NCI-H524 (cell line): ENCODE measurements at regions not wholly inside any gene's neighbourhood (a gene's known extent, or its start where the extent isn't known, plus 50 kb on each side); places are given as distances from the start of the nearest gene placed in this dataset.

Experiments used
- DNase-seq, 2 experiments: peaks; one replicate each; lab custom pipeline; 2025; lab: John Stamatoyannopoulos, UW

- no peak for DNase-seq
These were observed 607.4 kb downstream of the EFNB2 start for GRCh38 chr13:105928048-105928447.

DNA sequence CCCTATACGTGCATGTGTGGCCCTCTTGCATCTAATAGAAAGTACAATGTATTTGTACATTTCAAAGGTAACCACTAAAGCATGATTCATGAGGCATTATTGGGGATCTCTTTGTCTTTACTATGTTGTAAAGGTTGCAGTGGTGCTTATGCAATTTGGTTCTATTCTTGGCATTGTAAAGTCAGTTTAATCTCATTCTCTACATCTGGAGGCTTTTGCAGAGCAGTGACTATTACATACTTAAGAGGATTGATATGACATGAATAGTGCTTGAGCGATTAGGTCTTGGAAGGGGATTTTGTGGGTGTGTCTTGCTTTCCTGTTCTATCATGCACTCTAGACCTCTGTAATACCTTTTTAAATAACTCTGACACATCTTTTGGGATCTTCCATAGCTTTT lies 610.0 kb downstream of the EFNB2 start:
- peak; percentile 52 to 83 for DNase-seq

- no peak for DNase-seq
These were observed 613.8 kb downstream of the EFNB2 start for GRCh38 chr13:105921711-105922110.

GRCh38 chr13:105920370-105920769 lies 615.1 kb downstream of the EFNB2 start:
- peak in 1 of 2 experiments; percentile 6 for DNase-seq

- no peak for DNase-seq
These were observed 616.4 kb downstream of the EFNB2 start for GRCh38 chr13:105918842-105919741.

- DNase-seq: no peak
These were observed 620.2 kb downstream of the EFNB2 start for GRCh38 chr13:105915146-105915850.

- DNase-seq: no peak
These were observed 621.0 kb downstream of the EFNB2 start for GRCh38 chr13:105914291-105915036.

DNA sequence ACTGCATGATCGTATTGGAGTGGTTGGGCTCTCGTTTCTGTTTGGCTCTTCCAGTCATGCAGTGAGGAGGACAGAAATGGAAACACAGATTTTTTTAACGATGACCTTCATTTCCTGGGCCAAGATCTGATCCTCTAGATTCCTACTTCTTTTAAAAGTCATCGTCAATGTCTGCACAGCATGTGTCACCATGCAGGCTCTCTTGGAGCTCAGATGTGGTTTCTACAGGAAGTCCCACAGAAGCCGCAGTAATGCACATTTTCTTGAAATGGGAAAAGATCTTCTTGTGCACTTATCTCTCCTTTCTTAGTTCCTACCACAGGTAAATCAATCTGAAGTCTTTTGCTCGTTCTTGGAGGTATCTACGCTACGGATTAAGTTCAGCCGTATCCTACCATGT lies 626.9 kb downstream of the EFNB2 start:
- DNase-seq: no peak

DNA sequence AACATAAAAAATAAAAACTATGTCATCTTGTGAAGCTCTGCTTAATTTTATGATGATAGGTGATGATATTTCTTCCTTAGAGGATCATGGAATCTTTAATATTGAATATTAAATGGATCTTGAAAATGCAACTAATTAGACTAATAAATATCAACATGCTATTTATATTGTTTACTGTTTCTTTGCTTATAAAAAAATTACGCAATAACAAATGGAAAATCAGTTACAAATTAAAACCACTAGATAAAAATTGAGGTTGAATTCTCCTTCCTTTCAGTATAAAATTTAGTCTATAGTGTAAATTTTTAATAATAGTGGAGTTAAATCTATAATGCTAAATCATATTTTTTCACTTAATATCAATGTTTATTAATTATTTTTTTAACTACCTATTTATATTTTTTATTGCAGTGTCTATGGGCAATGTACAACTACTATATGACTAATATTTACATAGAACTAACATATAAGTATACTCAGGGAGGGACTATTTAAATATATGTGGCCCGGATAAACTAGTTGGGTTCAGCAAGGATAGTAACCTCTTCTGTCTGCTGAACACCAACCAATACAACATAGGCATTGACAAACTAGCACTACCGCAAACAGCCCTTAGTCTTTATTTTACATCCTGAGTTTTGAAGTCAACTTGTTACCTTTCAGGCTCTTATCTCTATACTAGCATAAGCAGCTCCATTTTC lies 628.0 kb downstream of the EFNB2 start:
- DNase-seq: no peak

DNA sequence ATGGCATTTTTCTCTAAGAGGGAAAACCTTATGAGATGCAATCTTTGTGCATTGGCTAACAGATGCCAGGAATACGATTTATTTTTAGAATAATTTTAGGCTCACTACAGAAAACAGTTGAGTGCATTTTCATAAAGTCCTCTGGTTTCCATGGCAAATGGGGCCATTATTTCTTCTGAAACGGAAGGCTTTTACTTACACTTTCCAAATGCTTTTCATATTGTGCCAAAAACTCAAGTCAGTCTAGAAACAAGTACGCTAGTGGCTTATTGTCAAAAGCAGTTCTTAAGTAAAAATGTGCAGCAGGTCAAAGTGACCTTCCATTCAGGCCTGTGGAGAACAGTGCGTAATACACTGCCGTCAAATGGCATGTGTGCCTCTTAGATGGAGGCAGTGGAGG lies 628.7 kb downstream of the EFNB2 start:
- DNase-seq: no peak

- no peak for DNase-seq
These were observed 631.3 kb downstream of the EFNB2 start for GRCh38 chr13:105904034-105904742.

DNA sequence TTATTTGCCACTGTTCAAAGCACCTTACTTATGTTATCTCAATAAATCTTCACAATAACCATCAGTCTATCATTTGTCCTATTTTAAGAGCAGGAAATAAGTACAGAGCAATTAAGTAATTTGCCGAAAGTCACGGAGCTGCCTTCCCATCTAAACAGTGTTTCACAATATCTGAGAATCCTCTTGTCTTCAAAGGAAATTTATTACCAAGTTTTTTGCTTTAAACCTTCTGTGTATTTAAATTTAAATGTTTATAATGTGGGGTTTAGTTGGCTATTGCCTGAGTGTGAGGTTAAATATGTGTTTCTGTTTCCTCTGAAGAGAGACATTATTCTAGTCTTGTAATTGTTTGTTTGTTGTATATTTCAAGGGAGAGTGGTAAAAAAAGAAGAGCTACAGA lies 633.1 kb downstream of the EFNB2 start:
- no peak for DNase-seq

- no peak for DNase-seq
These were observed 637.9 kb downstream of the EFNB2 start for GRCh38 chr13:105897575-105897974.

GRCh38 chr13:105894697-105895096 lies 640.8 kb downstream of the EFNB2 start:
- no peak for DNase-seq

DNA sequence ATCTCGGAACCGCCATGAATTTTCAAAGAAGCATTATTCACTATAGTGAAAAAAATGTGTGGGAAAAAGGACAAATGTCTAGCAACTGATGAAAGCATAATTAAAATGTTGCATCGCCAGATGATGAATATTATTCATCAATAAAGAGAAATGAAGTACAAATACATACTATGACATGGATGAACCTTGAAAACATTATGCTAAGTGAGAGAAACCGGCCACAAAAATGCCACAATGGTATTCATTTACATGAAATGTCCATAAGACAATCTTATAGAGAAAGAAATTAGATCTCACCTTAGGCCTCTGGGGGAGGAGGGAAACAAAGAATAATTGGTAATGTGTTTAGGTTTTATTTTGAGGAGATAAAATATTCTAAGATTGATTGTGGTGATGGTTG lies 645.0 kb downstream of the EFNB2 start:
- DNase-seq: no peak

DNA sequence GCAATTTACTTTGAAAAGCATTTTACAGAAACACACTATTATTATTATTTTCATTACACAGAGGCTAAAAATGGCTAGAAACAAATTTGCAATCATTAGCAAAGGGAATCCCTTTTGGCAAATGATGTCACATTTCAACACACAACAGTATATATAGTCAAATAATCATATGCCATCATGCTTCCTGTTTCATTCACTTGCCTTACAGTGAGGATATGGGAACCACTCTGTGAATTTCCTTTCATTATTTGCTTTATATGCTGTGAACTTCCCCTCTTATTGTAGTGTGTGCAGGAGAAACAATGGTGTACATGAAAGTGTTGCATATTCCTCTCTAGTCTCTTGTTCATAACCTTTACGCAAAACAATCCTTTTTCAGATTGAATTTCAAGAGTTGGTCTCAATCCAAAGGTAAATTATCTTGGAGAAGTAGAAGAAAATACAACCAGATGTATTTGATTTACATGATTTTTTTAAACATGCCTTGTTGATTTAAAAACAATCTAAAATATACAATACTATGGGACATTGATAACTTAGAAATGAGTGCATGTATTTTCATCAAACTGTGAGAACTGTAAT lies 657.3 kb downstream of the EFNB2 start:
- no peak for DNase-seq

DNA sequence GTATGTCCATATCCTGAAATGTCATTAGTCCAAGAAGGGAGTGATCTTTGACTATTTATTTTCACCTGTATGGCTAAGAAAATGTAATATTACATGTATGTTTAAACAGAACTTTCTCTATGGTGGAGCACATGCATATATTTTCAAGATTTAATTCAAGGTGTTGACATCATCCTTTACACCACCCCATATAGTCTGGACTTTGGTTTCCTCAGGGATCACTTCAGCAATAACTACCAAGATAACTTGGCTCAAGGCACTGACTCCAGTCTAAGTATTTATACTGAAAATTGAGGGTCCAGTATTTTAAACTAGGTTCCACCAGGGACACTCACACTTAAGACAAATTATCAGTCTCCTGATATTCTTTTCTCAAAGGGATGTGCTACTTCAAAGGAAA lies 660.6 kb downstream of the EFNB2 start:
- DNase-seq: no peak

DNA sequence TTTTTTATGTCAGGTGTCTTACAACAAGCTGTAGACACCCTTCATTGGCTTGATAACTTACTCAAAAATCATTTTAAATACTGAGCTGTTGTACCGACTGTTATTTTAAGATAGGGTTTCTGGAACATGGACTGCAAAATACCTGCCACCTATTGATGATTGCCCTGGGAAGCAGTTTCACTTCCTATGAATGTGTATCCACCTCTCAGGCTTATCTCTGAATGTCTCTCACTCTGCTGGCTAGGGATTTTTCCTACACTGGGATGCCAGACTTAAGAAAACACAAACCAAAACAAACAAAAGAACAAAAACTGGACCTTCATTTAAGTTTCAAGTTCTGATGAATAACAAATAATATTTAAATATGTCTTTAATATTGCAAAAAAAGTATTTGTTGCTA lies 663.7 kb downstream of the EFNB2 start:
- no peak for DNase-seq

DNA sequence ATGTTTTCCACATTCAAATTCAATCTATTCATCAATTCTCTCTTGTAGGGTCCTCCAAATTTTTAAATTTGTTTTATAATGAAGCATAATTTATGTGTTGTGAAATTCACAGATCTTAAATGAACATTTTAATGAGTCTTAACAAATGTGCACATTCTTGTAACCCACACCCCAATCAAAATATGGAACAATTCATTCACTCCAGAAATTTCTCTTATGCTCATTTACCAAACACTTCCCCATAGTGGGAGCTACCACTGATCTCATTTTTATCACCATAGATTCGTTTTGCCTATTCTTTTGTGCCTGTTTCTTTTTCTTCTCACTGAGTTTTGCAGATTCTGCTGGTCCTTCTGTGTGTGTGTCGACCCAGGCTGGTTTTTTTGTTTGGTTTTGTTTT lies 664.1 kb downstream of the EFNB2 start:
- no peak for DNase-seq

GRCh38 chr13:105863300-105863920 lies 672.1 kb downstream of the EFNB2 start:
- DNase-seq: no peak

DNA sequence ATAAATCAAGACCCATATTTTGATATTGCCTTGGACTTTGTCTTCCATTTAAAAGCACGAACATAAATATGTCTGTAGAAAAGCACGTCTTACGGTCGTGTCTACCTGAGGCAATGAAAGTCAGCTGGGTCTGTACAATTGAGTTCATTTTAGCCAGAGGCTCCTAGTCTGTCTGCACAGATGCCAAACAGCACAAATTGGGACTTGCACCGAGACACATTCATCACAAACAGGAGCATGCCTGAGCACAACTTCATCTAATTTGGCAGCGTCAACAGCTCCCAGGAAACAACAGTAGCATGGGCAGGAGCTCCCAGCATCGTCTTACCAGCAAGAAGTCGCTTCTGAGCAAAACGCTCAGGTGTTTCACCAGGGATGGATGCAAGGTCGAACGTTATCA lies 687.0 kb downstream of the EFNB2 start:
- DNase-seq: no peak
